ENCODE measurements at regions not wholly inside any gene's neighbourhood (a gene's known extent, or its start where the extent isn't known, plus 50 kb on each side); places are given as distances from the start of the nearest gene placed in this dataset.

DNA sequence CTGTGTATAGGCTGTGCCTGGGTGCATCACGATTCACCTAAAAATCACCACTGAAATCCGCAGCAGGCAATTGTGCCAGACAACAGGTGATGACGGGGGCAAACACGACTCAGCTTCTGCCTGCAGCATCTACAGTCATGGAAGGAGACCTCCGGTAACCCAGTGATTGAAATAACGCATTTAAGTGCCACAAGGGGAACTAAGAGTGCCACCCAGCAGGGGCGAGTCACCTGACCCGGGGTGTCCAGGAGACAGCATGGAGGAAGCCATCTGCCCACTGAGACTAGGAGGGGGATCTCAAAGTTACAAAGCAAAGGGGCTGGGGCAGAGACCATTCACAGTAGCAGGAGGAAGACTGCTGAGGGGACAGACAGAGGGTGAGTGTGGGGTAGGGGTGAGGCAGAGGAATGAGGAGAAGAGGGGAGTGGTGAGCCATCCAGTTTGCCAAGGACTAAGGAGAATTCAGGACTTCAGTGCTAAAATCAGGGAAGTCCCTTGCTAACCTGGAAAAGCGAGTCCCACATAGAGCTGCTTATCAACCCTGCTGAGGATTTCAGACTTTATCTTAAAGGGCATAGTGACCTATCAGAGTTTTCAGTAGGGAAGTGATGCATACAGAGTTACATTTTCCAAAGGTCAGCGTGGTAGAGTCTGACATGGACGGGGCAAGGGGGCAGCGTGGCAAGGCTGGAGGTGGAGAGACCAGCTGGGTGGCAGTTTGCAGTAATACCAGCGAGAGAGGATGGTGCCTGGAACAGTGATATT lies 256.7 kb upstream of the HES1 start:
- no peak for DNase-seq

DNA sequence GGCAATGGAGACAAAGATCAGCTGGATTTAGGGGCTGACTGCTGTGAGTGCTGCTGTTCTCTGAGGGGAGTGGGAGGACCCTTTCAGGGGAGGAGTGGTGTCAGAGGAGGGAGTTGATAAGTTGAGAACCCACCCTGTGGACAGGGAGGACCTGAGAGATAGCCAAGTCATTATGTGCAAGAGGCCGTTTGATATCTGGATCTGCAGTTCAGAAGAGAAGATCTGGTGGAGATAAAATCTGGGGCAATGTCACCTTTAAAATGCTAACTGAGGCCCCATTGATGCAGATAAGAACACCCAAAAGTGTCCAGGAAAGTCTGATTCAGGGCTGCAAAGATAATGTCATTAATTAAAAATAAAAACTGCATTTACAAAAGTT lies 256.1 kb upstream of the HES1 start:
- DNase-seq, result no peak

DNA sequence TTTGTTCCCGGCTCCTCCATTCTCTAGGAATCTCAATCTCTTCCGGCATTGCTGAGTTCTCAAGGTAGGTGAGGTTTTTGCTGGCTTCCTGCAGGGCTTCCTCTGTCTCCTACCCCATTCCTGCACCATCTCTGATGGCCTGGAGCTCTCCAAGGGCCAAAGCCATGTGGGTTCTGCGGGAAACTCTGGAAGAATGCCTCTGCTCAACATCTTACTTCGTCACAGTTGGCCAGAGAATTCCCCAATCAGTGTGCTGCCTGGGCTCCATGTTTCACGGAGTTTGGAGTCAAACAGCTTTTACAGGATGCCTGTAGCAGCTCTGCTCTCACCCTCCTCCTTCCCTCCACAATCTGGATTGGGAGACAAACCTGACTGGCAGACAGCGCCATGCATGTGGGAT lies 253.9 kb upstream of the HES1 start:
- no peak for DNase-seq

DNA sequence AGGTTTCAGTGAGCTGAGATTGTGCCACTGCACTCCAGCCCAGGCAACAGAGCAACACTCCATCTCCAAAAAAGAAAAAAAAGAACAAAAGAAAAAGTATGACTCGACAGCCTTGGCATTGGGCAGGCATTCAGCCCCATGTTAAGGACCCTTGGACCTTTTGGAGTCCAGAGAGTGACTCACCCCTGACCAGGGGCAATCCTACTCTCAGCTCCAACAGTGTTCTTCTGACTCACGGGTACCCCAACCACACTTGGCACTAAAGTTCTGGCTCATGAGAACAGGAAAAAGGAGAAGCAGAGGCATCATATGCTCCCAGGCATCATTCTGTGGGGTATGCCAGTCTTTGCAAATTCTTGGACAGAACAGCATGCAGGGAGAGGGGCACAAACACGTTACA lies 252.4 kb upstream of the HES1 start:
- no peak for DNase-seq

DNA sequence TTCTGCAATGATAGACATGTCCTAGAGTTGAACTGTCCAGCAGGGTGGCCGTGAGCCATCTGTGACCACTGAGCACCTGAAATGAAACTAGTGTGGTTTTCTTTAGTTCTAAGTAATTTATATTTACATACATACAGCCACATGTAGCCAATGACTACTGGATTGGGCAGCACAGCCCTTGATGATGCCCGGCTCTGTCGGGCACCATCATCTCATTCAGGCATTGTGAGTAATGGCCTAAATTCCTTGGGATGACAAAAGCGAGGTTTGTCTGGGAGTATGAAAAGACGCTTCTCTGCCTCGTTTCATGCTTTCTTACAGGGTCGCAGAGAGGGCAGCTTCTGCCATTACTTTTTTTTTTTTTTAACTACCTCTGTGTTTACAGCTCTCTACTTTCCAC lies 251.9 kb upstream of the HES1 start:
- DNase-seq, result no peak

DNA sequence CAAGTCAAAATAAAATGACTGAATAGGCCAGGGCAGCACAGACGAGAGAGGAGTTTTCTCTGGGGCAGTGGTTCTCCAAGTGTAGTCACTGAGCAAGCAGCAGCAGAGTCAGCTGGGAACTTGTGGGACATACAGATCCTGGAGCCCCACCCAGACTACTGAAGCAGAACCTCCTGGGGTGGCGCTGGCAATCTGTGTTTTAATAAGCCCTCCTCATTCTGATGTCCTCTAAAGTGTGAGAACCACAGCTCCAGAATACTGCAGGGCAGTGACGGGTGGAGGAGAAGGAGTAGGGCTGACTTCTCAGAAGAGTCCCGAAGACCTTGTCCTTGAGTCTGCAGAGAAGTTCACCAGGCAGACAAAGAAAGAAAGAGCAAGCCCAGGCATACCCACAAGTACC lies 251.3 kb upstream of the HES1 start:
- DNase-seq, result no peak

DNA sequence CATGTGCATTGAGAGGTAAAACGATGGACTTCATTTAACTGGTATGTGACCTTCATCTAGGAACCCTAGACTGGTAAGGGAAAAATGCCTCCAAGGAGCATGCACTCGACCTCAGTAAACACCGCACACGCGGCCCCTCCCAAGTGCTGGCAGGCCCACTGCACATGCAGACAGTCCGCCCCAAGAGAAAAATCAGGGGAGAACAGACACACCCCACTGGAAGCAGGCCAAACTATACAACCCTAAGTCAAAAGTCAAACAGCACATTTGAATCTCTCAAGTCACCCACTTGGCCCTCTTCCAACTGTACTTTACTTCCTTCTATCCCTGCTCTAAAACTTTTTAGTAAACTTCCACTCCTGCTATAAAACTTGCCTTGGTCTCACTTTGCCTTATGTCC lies 250.1 kb upstream of the HES1 start:
- no peak for DNase-seq

DNA sequence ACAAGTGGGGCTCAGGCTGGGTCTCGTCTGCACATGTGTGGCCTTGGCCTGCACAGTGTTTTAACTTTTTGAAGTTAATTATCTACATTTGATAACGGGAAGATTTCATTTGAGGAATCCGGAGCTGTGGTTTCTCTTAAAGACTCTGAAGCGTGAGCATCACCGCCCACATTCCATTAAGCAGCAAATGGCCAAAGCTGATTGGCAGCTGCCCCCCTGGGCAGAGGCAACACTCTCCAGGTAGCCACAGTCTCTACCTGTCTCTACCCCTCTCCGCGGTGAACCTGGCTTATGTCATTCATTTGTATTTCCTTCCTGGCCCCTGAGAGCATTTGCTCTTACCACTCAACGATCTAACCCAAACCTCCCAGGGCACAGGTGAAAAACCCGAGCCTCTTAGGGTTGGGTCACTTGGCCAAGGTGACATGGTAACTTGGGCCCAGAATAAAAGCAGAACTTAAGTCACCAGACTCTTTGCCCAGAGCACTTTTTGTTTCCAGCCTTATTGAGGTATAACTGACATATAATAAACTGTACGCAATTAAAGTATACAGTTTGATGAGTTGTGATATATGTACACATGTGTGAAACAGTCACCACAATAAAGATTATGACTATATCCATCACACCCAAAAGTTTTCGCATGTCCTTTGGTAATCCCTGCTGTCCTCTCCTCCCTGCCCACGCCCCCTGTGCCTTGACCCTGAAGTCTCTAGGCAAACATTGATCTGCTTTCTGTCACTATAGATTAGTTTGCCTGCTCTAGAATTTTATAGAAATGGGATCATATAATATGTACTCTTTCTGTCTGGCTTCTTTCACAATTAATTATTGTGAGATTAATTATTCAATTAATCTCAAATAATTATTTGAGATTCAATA lies 245.7 kb upstream of the HES1 start:
- DNase-seq, result no peak

DNA sequence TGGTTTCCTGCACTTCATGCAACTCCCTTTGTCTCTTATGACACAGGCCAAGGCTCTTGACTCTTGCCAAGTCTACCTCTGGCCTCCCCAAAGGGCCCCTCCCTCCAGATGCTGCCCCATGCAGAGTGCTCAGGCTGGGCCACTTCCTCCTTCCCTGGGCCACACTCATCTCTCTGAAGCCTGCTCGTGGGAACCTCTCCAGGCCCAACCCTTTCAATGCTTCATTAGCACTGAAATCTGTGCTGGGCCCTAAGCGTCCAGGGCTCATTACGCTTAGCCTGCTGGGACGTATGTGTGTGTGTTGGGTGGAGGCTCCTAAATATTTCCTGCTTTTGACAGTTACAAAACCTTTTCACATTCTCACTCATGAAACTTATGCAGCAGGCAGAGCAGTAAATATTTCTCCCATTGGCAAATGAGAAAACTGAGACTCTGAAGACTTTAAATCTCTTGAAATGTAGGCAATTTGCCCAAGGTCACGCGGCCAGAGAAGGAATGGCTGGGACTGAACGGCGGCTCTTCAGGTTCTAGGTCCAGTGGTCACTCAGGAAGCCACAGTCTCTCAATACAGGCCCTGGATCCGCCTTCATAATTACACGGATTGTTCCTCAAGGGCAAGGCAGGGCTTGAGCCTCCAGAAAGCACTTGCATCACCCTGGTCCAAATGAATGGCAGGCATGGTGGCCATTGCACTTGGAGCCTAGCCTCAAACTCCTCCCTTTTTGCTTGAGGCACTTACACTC lies 241.7 kb upstream of the HES1 start:
- no peak for DNase-seq

DNA sequence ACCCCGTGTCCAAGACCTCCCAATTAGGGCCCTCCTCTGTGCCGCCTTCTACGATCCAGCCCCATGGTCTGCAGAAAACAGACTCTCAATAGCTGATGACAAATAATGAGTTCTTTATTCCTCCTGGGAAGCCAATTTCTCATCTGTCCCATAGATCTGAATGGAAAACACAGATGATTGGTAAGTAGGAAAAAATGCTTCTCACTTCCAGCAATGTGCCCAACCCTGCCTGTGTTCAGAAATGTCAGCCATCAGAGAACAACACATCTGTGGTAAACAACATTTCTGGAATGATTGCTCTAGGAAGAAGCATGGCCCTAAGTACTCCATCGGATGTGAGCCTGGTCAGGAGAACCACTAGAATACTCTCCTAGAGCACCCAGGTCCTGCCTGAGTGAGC lies 240.5 kb upstream of the HES1 start:
- no peak for DNase-seq

DNA sequence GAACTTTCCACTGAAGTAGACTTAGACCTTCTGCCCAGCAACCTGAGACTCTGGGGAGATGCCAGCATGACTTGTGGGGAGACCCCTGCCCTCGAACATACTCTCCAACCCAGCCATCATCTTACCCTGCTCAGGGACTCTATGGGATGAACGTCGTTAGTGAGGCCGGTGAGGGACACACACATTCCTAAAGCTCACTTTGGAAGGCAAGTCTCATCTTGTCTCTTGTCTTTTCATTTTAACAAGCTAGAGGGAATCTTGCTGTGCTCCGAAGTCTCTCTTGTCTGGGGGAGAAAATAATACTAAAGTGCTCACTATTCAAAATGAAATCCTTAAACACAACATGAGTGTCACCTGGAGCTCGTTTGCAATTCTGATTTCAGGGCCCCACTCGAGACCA lies 239.5 kb upstream of the HES1 start:
- no peak for DNase-seq

DNA sequence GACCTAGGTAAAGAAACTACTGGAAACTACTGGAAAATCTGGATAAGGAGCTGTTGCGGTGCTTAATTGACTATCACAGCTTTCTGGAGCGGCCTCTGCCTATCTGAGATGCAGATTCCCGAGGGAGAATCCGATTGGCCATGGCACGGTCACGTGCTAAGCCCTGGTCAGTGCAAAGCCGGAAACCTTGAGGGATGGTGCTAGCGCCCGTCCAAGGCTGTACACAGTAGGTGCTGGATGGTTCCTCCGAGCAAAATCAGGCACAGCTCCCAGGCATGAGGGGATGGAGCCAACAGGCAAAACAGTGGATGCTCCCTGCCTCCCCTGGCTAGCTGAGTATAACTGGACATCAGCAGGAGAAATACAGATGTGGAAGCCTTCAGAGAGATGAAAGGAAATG lies 238.7 kb upstream of the HES1 start:
- no peak for DNase-seq

DNA sequence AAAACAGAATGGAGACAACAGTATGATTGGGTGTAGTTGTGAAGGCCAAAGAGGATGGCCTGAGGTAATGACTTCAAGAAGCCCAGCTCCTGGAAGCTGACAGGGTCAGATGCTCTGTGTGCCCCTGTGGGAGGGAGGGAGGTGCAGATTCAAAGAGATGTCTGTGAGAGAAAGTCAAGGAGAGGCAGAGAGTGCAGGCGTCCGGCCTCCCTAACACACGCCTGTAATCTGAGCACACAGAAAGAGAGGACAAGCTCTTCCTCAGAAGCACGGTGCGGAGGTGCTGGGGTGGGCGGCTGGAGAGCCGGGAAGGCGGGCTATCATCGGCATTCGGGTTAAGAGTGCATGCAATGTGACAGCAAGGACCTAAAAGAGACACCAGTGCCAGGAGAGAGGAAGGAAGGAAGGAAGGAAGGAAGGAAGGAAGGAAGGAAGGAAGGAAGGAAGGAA lies 238.2 kb upstream of the HES1 start:
- no peak for DNase-seq

DNA sequence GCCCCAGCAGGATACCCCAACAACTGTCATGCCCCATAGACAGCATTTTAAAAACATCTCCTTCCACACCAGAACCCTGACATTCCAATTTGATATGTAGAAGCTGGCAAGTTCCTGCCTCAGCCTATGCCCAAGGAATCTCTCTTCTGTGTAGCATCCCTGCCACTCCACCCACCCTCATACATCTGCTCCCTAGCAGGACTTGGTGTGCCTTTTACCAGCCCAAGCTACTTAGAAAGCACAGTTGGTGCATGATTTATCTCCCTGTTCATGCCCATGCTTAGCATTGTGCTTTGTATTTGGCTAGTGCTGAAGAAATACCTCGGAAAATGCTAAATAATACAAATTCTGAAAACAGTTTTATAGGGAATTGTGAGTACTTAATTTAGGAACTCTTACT lies 236.9 kb upstream of the HES1 start:
- DNase-seq, result no peak

DNA sequence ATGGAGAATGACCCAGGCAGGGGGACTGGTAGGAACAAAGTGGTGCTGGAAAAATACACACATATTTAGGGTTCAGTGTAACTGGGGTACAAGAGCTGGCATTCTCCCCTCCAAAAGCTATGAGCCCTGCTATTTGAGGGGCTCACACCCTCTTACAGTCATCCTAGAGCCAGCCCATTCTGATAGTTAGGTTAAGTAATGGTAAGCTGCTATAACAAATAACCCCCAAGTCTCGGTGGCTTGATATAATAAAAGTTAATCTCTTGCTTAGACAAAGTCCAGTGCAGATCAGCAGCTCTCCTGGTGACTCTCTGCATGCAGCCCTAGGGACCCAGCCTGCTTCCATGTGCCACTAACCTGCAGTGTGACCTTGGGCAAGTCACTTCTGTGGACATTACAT lies 234.9 kb upstream of the HES1 start:
- no peak for DNase-seq

DNA sequence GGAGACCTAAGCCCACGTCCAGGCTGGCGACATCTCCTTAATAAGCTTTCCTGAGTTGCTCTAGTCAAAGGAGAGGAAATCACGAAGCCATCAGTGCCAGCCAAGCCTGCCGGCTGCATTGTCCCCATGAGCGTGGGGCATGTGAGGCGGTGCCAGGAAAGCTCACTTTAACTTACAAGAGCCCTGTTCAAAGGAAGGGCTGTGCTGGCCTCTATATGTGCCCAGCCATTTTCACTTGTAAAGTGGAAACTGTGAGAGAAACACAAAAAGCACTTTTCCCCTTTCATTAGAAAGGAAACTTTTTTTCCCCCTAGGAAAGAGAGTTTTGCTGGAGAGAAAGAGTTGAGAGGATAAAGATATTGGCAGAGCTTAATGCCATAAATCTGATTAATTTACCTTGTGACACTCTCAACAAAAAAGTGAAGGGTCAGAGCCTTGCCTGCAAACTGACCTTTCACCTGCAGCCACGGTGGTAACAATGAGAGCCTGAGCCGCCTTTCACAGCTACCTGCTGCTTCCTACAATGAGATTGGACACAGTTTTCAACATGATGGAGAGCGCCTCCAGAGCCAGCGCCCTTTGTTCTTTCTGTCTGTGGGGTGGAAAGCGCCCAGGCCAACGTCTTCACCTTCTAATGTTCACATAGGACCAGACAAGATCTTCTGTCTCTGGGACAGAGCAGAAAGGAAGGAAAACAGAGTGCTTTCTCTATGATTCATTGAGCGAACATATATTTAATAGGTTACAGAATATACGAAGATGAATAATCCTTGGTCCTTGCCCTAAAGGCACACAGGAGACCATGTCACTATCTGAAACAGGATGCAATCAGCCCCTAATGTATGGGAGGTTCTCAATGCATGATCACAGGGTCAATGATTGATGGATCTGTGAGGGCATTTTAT lies 233.1 kb upstream of the HES1 start:
- DNase-seq, result no peak

DNA sequence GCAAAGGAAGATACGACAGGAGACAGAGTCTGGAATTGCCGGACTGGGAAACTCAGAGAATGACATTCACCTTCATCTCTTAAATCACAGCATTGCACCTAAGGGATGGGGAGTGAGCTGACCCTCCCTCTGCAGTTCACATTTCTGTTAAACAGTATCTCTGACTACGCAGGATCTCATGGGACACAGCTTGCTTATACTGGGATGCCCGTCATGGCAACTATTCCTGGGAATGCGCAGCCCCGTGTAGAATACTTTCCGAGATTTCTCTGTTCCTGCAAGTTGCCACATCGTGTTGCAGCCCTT lies 232.5 kb upstream of the HES1 start:
- DNase-seq, result no peak

DNA sequence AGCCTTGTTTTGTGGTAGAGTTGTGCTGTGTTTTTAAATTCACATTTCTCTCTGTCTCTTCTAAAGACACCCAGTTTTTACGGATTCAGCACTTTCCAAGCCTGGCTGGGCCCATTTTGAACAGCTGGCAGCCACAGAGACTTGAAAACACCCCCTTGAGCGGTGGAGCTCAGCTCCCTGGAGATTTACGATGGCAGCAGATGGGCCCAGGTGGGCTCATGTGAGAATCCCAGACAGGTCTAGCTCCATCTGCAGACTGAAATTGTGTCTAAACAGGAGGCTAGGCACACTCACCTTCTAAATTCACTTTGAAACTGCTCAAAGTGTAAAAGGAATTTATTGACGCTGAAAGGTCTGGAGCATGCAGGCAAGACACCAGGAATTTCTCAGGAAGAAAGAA lies 232.0 kb upstream of the HES1 start:
- DNase-seq, result no peak

DNA sequence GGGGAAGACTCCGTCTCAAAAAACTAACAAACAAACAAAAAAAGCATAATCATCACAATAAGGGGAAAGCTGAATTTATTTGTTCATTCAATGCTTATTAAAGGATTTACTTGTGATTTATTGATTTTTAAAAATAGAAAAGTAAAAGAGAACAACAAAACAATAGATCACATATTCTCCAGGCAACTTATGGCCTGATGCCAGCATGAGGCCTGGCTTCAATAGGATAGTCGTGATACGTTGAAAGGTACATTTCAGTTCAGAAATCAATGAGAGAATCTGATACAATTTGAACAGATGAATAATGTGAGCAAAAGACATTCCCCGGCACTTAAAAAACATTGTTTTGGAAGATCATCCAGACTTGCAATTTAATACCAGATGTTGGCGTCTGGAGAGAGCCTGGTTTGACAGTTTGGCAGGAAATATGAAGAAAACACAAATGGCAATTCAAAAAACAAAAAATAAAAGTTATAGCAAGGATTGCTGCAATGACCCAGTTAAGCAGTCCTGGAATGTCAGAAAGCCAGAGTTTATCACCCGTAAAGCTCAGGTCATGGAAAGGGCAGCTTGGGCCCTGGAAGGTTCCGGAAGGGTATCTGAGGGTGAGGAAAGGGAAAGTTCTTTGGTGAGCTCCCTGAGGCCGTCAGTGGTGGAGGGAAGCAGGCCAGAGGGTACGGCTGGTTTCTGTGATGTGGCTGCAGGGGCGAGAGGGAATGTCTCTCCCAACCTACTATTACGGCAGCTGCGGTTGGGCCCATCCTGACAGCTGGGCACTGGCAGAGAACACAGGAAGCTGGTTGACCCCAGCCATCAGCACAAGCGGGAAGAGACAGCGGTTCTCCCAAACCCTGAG lies 230.2 kb upstream of the HES1 start:
- DNase-seq, result no peak

DNA sequence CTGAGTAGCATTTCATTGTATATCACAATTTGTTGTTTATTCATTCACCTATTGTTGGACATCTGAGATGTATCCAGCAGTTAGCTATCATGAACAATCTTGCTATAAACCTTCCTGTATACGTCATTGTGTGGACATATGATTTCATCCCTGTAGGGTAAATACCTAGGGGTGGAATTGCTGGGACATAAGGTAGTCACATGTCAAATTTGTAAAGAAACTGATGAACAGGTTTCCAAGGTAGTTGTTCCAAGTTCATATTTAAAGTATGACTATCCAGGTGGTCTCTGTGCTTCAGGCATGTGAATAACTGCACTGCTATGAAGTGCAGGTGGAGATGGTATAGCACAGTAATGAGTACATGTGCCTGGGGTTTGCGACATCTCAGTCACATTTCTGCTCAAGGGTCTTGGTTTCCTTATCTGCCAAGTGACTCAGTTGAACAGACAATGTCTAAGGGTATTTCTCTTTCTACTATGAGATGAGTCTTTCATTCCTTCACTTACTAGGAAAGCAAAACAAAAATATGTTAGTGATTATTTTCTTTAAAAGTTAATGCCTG lies 229.0 kb upstream of the HES1 start:
- DNase-seq, result no peak

DNA sequence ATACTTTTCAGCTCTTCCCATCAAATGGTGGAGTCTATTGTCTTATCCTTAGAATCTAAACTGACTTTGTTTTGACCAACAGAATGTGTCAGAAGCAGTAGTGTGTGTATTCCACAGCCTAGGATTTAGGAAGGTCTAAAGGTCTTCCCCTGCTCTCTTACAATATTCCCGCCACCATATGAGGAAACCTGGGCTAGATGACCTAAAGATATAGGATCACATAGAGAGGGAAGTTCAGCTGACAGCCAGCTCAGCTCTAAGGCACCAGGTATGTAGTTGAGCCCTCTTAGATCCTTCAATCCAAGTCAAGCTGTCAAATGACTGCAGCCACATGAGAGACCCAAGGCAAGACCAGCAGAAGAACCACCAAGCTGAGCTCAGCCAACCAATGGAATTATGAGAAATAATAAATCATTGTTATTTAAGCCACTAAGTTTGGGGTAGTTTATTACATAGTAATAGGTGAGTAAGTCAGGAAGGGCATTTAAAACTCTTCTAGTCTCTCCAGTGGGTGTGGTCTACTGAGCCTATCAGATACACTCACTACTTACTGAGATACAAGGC lies 227.7 kb upstream of the HES1 start:
- DNase-seq, result no peak

Data from stimulated activated CD4-positive, alpha-beta T cell treated with anti-CD3 and anti-CD28 coated beads, Interleukin-4, amount 100 ng/mL, for 24 hours (primary cell).